Cardiac muscle cell (in vitro differentiated cells and primary cell): ENCODE measurements at regions not wholly inside any gene's neighbourhood (a gene's known extent, or its start where the extent isn't known, plus 50 kb on each side); places are given as distances from the start of the nearest gene placed in this dataset.
"Not testable (repeated sequence)": the region's sequence is repeated elsewhere in the genome, so short reads cannot be mapped to it uniquely, and the experiment has no call there.

ENCODE experiments used
- DNase-seq, 2 donors: peaks; one replicate each; pipeline versions ENCODE4 v3.0.0 to v3.0.0-alpha.2; 2010 to 2017; ENCODE audit warnings: low read depth in 1 of 2, low spot score in 1 of 2
- H3K27ac ChIP-seq: fragments of 200-600 bp; sonication (generic); 2 replicates; pipeline ENCODE4 v1.5.1; 2016
- H3K27me3 ChIP-seq: fragments of 200-600 bp; sonication (generic); 2 replicates; pipeline ENCODE4 v1.6.0; 2016; ENCODE audit warnings: control low read depth
- H3K36me3 ChIP-seq: fragments of 200-600 bp; sonication (generic); 2 replicates; pipeline ENCODE4 v1.5.1; 2016; ENCODE audit warnings: control low read depth
- H3K4me1 ChIP-seq: fragments of 200-600 bp; sonication (generic); 2 replicates; pipeline ENCODE4 v1.8.1; 2017; ENCODE audit warnings: low read depth, mild to moderate bottlenecking, mixed run types
- H3K4me3 ChIP-seq: fragments of 200-600 bp; sonication (generic); 2 replicates; pipeline ENCODE4 v1.5.1; 2016; ENCODE audit warnings: mild to moderate bottlenecking
- H3K9me3 ChIP-seq: fragments of 200-600 bp; sonication (generic); 2 replicates; pipeline ENCODE4 v1.5.1; 2017; ENCODE audit warnings: low read depth, mild to moderate bottlenecking, control low read depth
- CTCF ChIP-seq: IDR thresholded peaks from 2 replicates; pipeline ENCODE4 v1.5.1; 2012; ENCODE audit warnings: low read depth, mild to moderate bottlenecking, low read length

GRCh38 chr13:21883713-21884112 is 212.8 kb downstream of the FGF9 start:
- Histone ChIP-seq H3K27me3 (no peaks in the 10 kb centered on the region), H3K36me3 (no peaks in the 10 kb centered on the region), H3K4me1 (no peaks in the 10 kb centered on the region), H3K27ac (no peak overlapping the region), H3K9me3 (no peaks in the 10 kb centered on the region), H3K4me3 (no peak overlapping the region)
- no peak for DNase-seq
- TF ChIP-seq CTCF = no peak

- Histone ChIP-seq H3K27me3 (no peaks in the 10 kb centered on the region), H3K27ac (no peak overlapping the region), H3K36me3 (no peaks in the 10 kb centered on the region), H3K4me1 (no peaks in the 10 kb centered on the region), H3K4me3 (no peak overlapping the region), H3K9me3 (no peaks in the 10 kb centered on the region)
- TF ChIP-seq CTCF = no peak
- no peak for DNase-seq
Measured at GRCh38 chr13:21884299-21884909, 213.5 kb downstream of the FGF9 start.

- Histone ChIP-seq H3K27ac (no peak overlapping the region), H3K36me3 (no peaks in the 10 kb centered on the region), H3K9me3 (no peaks in the 10 kb centered on the region), H3K4me1 (no peaks in the 10 kb centered on the region), H3K27me3 (no peaks in the 10 kb centered on the region), H3K4me3 (no peak overlapping the region)
- DNase-seq = peak in 1 of 2 donors; percentile 17
- no peak for TF ChIP-seq CTCF
Measured at GRCh38 chr13:21884965-21885567, 214.2 kb downstream of the FGF9 start.

GRCh38 chr13:21885714-21886224 is 214.9 kb downstream of the FGF9 start:
- Histone ChIP-seq H3K9me3 (no peaks in the 10 kb centered on the region), H3K36me3 (no peaks in the 10 kb centered on the region), H3K4me1 (no peaks in the 10 kb centered on the region), H3K4me3 (no peak overlapping the region), H3K27ac (no peak overlapping the region), H3K27me3 (no peaks in the 10 kb centered on the region)
- no peak for TF ChIP-seq CTCF
- no peak for DNase-seq

GRCh38 chr13:21889651-21890050 is 218.8 kb downstream of the FGF9 start:
- H3K27me3 ChIP-seq = no peaks in the 10 kb centered on the region
- H3K9me3 ChIP-seq = no peaks in the 10 kb centered on the region
- no peak for TF ChIP-seq CTCF
- H3K4me3 ChIP-seq = no peak overlapping the region
- no peaks in the 10 kb centered on the region for H3K36me3 ChIP-seq
- no peaks in the 10 kb centered on the region for H3K4me1 ChIP-seq
- no peak overlapping the region for H3K27ac ChIP-seq
- no peak for DNase-seq

GRCh38 chr13:21890220-21890619 is 219.3 kb downstream of the FGF9 start:
- H3K9me3 ChIP-seq = not testable (repeated sequence)

More at GRCh38 chr13:21890220-21890619, 219.3 kb downstream of the FGF9 start:
- not testable (repeated sequence) for H3K27me3 ChIP-seq, H3K36me3 ChIP-seq, DNase-seq, H3K4me3 ChIP-seq, H3K27ac ChIP-seq, H3K4me1 ChIP-seq
